Transverse colon (tissue), 4 donors: ENCODE measurements at regions not wholly inside any gene's neighbourhood (a gene's known extent, or its start where the extent isn't known, plus 50 kb on each side); places are given as distances from the start of the nearest gene placed in this dataset.

Experiments
- DNase-seq: peaks from one replicate; pipeline ENCODE4 v3.0.0-alpha.2; 2019
- H3K27ac ChIP-seq, 4 donors: fragments of 200-600 bp; sonication (generic); 2 replicates each; pipeline ENCODE4 v1.5.1; 2016 to 2018; ENCODE audit warnings: inconsistent platforms in 4 of 4
- H3K27me3 ChIP-seq: fragments of 200-600 bp; sonication (generic); 2 replicates; pipeline ENCODE4 v1.5.1; 2017; ENCODE audit warnings: inconsistent platforms
- H3K36me3 ChIP-seq, 4 donors: fragments of 200-600 bp; sonication (generic); 2 replicates each; pipeline ENCODE4 v1.5.1; 2017 to 2019; ENCODE audit warnings: inconsistent platforms in 4 of 4
- H3K4me1 ChIP-seq, 4 donors: fragments of 200-600 bp; sonication (generic); 2 replicates each; pipeline ENCODE4 v1.5.1; 2017 to 2020; ENCODE audit warnings: inconsistent platforms in 4 of 4
- H3K4me3 ChIP-seq, 4 donors: fragments of 200-600 bp; sonication (generic); 1 replicate in 1 of 4; 2 replicates in 3 of 4; pipeline versions ENCODE4 v1.5.1 to v1.6.1; 2017 to 2019; ENCODE audit warnings: inconsistent platforms in 4 of 4
- H3K9me3 ChIP-seq, 2 donors: fragments of 200-600 bp; sonication (generic); 2 replicates each; pipeline ENCODE4 v1.5.1; 2017 to 2019; ENCODE audit warnings: inconsistent platforms in 2 of 2
- CTCF ChIP-seq, 5 experiments: fragments of 200-600 bp in 3 of 5; fragments of 450-650 bp in 2 of 5; sonication (generic) in 3 of 5; IDR thresholded peaks; 1 replicate in 2 of 5; 2 replicates in 3 of 5; pipeline ENCODE4 v1.5.1; 2016 to 2017; ENCODE audit warnings: antibody characterized with exemption in 5 of 5, inconsistent platforms in 3 of 5, mild to moderate bottlenecking in 2 of 5, moderate library complexity in 1 of 5
- EP300 ChIP-seq: sonication (generic); formaldehyde crosslinking; IDR thresholded peaks from one replicate; pipeline ENCODE4 v1.6.1; 2017; ENCODE audit warnings: antibody characterized with exemption, low read depth
- POLR2A ChIP-seq: fragments of 450-650 bp; IDR thresholded peaks from one replicate; pipeline ENCODE4 v1.6.1; 2016; ENCODE audit warnings: antibody characterized with exemption, mild to moderate bottlenecking, moderate library complexity
- POLR2AphosphoS5 ChIP-seq, 3 donors: sonication (generic); formaldehyde crosslinking; IDR thresholded peaks; one replicate each; pipeline ENCODE4 v1.6.1; 2016; ENCODE audit warnings: antibody characterized with exemption in 3 of 3
- WGBS, 2 donors: methylation state at CpG; one replicate each; pipeline ENCODE4 v1.1.5; 2018; ENCODE audit warnings: low coverage in 1 of 2; 5-methylcytosine and 5-hydroxymethylcytosine counted together
- in situ Hi-C, 4 donors: fragments of 200-750 bp; cut with MboI; loops; one replicate each; pipeline versions ENCODE4 v1.15.0 to v1.15.1; 2017; ENCODE audit warnings: low sequenced_read_pairs in 3 of 4, low pct_ligation_motif_present in 1 of 4, low pct_unique_long_range_greater_than_20kb in 1 of 4
- intact Hi-C: fragments of 100-400 bp; cut with DNase I; formaldehyde crosslinking; loops from one replicate; pipeline ENCODE4 v1.15.1; 2023; ENCODE audit warnings: low total_unique reads

- Histone ChIP-seq H3K4me3 (no peak overlapping the region), H3K36me3 (no peaks in the 10 kb centered on the region), H3K27me3 (no peaks in the 10 kb centered on the region), H3K4me1 (no peaks in the 10 kb centered on the region), H3K9me3 (no peaks in the 10 kb centered on the region), H3K27ac (no peak overlapping the region)
- intact Hi-C loops (no loop called here), in situ Hi-C loops (no loop called here)
- TF ChIP-seq EP300 (no peak), CTCF (IDR thresholded peaks at IDR 0.05) (no peak), POLR2A (no peak), POLR2AphosphoS5 (IDR thresholded peaks at IDR 0.05) (no peak)
- 61 to 83% methylated on average over 3 of the region's 3 CpGs for WGBS, 2 donors
- no peak for DNase-seq
These were observed 537.4 kb upstream of the LUZP2 start for GRCh38 chr11:23959462-23959861.

- Histone ChIP-seq H3K27ac (no peak overlapping the region), H3K27me3 (no peaks in the 10 kb centered on the region), H3K36me3 (no peaks in the 10 kb centered on the region), H3K9me3 (no peaks in the 10 kb centered on the region), H3K4me1 (no peaks in the 10 kb centered on the region), H3K4me3 (no peak overlapping the region)
- in situ Hi-C loops (no loop called here), intact Hi-C loops (no loop called here)
- no peak for DNase-seq
- TF ChIP-seq POLR2AphosphoS5 (IDR thresholded peaks at IDR 0.05) (no peak), POLR2A (no peak), EP300 (no peak), CTCF (IDR thresholded peaks at IDR 0.05) (no peak)
- 88 to 100% methylated on average over 3 to 19 of the region's 20 CpGs for WGBS, 2 donors
These were observed 535.1 kb upstream of the LUZP2 start for GRCh38 chr11:23961503-23962338.

- no peaks in the 10 kb centered on the region for H3K9me3 ChIP-seq
- H3K27ac ChIP-seq = no peak overlapping the region
- intact Hi-C loops (no loop called here), in situ Hi-C loops (no loop called here)
- no peaks in the 10 kb centered on the region for H3K36me3 ChIP-seq
- H3K4me1 ChIP-seq = no peaks in the 10 kb centered on the region
- H3K4me3 ChIP-seq = no peak overlapping the region
- H3K27me3 ChIP-seq = no peaks in the 10 kb centered on the region
- TF ChIP-seq POLR2AphosphoS5 (IDR thresholded peaks at IDR 0.05) = no peak
- TF ChIP-seq EP300 = no peak
- no peak for TF ChIP-seq CTCF (IDR thresholded peaks at IDR 0.05)
- TF ChIP-seq POLR2A = no peak
- 63 to 85% methylated on average over 2 of the region's 2 CpGs for WGBS, 2 donors
- no peak for DNase-seq
These were observed 523.6 kb upstream of the LUZP2 start for GRCh38 chr11:23973244-23973643.

GRCh38 chr11:23974051-23974450, 522.8 kb upstream of the LUZP2 start:
- DNase-seq = no peak
- H3K36me3 ChIP-seq = no peaks in the 10 kb centered on the region
- H3K4me1 ChIP-seq = no peaks in the 10 kb centered on the region
- no peak for TF ChIP-seq POLR2A
- TF ChIP-seq CTCF (IDR thresholded peaks at IDR 0.05) = no peak
- no peak for TF ChIP-seq EP300
- H3K27me3 ChIP-seq = no peaks in the 10 kb centered on the region
- in situ Hi-C loops = no loop called here
- WGBS, 2 donors = 54 to 96% methylated on average over 2 to 3 of the region's 3 CpGs
- no peaks in the 10 kb centered on the region for H3K9me3 ChIP-seq
- no peak overlapping the region for H3K27ac ChIP-seq
- intact Hi-C loops = no loop called here
- H3K4me3 ChIP-seq = no peak overlapping the region
